Panc1 (cell line): ENCODE measurements at regions not wholly inside any gene's neighbourhood (a gene's known extent, or its start where the extent isn't known, plus 50 kb on each side); places are given as distances from the start of the nearest gene placed in this dataset.

Source experiments
- CTCF ChIP-seq: fragments of 450-650 bp; IDR thresholded peaks from 2 replicates; pipeline ENCODE4 v1.5.1; 2017; ENCODE audit warnings: mild to moderate bottlenecking
- POLR2AphosphoS5 ChIP-seq: IDR thresholded peaks from 2 replicates; pipeline ENCODE4 v1.6.1; 2012; ENCODE audit warnings: mild to moderate bottlenecking, low read depth, low read length, moderate library complexity
- TCF7L2 ChIP-seq: IDR thresholded peaks from 2 replicates; pipeline ENCODE4 v1.6.1; 2011; ENCODE audit warnings: mild to moderate bottlenecking, low read depth, low read length, inconsistent platforms

GRCh38 chr5:124553911-124554310, 192.5 kb downstream of the ZNF608 start:
- TF ChIP-seq POLR2AphosphoS5 (no peak), CTCF (no peak), TCF7L2 (no peak)
